Activated T-cell treated with anti-CD3 and anti-CD28 coated beads, Interleukin-2, amount 50 U/mL, for 1 hour (primary cell): ENCODE measurements at regions not wholly inside any gene's neighbourhood (a gene's known extent, or its start where the extent isn't known, plus 50 kb on each side); places are given as distances from the start of the nearest gene placed in this dataset.

ENCODE experiments used
- DNase-seq: peaks from one replicate; pipeline ENCODE4 v3.0.0-alpha.2; 2020

- DNase-seq, result no peak
Measured at GRCh38 chr5:10842823-10843222, 81.8 kb upstream of the DAP start.

- no peak for DNase-seq
Measured at GRCh38 chr5:10839916-10840599, 79.0 kb upstream of the DAP start.

- DNase-seq, result no peak
Measured at GRCh38 chr5:10839118-10839517, 78.1 kb upstream of the DAP start.

GRCh38 chr5:10838038-10838437, 77.0 kb upstream of the DAP start:
- no peak for DNase-seq

GRCh38 chr5:10836986-10837385, 76.0 kb upstream of the DAP start:
- no peak for DNase-seq

DNA sequence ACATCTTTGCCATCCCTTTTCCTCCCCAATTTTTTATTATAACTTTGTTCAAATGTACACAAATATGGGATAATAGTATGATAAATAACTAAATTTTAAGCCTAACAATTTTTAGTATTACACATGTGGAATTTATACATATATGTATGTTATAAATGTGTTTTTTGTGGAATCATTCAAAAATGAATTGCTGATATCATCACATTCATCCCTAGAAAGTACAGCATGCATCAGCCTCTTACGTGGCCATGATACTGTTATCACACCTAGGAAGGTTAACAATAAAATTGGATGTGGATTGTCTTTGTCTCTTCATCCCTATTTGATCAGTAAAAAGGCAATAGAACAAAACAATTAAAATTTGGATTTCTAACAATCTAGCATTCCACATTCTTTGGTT, 73.7 kb upstream of the DAP start:
- DNase-seq, result no peak

GRCh38 chr5:10832987-10833386, 72.0 kb upstream of the DAP start:
- DNase-seq, result no peak

DNA sequence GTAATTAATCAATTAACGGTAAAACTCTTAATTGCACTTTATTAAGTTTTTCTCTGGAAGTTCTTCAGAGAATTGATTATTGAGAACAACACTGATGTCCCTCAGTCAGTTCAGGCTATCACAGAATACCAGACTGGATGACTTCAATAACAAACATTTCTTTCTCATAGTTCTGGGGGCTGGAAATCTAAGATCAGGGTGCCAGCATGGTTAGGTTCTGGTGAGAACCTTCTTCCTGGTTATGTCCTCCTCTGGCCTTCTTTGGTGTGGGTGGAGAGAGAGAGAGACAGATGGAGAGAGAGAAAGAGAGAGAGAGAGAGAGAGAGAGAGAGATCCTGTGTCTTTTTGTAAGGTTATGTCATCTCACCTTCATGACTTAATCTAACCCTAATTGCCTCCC, 71.4 kb upstream of the DAP start:
- no peak for DNase-seq

DNA sequence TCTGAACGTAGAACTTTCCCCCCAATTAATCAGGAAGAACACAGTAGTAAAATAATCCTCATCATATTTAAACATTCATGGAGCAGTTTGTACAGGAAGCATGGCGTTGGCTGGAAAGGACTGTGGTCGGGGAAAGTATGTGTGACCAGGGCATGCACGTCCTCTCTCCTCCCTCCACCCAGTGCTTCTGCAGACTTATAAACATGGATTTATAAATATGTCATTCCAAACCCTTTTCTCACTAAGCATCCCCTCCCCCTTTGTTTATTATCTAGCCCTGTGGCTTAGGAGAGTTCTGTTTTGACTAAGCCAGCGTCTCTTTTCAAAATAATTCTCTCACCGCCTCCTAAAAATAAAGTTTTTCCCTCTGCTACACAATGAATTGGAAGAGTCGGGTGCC, 70.4 kb upstream of the DAP start:
- no peak for DNase-seq

DNA sequence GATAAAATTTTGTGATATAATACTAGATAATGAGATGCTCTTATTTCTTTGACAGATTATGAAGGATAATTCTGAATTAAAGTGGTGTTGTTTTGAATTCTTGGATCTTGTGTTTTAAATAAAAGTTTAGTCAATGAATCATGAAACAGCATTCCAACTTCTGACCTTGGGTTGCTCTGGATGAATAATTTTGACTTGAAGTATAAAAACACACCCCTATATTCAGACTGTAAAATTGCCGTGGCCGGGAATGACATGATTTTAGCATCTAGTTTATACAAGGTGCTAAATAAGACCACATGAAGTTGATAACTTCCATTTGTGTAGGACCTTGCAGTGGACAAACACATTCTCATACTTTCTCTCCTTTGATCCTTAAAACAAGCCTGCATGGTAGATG, 67.2 kb upstream of the DAP start:
- DNase-seq, result no peak

- DNase-seq, result no peak
Measured at GRCh38 chr5:10827571-10827970, 66.5 kb upstream of the DAP start.

DNA sequence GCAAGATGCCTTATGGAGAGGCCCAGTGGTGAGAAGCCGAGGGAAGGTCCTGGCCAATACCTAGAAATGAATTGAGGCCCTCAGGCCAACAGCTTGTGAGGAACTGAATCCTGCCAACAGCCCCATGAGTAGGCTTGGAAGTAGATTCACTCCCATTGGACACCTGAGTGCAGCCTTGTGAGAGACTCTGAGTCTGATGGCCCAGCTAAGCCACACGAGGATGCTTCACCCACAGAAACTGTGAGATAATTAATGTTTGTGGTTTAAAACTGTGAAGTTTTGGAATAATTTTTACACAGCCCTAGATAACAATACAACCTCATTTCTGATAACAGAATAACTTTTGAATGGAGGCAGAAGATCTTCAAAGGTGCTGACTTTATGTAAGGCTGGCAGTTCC, 65.9 kb upstream of the DAP start:
- no peak for DNase-seq

DNA sequence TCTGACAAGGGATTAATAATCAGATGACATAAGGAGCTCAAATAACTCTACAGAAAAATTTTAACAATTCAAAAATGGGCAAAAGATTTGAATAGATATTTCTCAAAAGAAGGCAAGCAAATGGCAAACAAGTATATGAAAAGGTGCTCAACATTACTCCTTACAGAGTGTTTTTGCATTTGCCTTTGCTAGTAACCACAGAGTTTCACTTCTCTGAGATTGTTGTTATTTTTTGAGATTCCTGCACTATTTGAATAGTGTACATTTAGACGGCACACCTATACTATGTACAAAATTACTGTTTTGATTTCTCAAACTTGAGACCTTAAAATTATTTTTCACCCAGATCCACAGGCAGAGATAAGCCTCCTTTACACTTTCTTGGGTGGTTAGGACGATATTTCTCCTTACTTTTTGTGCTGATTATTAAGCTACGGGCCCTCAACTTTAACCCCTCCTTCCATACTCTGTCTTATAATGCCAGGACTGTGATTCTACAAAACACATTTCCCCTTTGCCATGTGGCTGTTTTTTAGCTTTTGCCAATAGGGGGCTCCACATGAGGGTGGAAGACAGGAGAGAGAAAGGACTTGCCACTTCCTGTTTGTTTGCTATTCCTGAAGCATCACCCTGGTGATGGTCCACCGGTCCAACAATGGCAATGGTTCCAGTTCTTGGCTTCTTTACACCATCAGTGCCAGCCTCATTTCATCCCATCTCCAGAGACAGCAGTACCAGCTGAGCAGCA, 65.0 kb upstream of the DAP start:
- DNase-seq, result no peak

GRCh38 chr5:10812218-10812617, 51.2 kb upstream of the DAP start:
- no peak for DNase-seq
